Tibial nerve (tissue), 4 donors: ENCODE measurements at regions not wholly inside any gene's neighbourhood (a gene's known extent, or its start where the extent isn't known, plus 50 kb on each side); places are given as distances from the start of the nearest gene placed in this dataset.

Experiments
- CTCF ChIP-seq, 5 experiments: fragments of 200-600 bp in 3 of 5; fragments of 450-650 bp in 2 of 5; sonication (generic) in 3 of 5; IDR thresholded peaks; one replicate each; pipeline ENCODE4 v1.5.1; 2016 to 2019; ENCODE audit warnings: antibody characterized with exemption in 5 of 5, mild to moderate bottlenecking in 3 of 5, moderate library complexity in 2 of 5
- EP300 ChIP-seq, 2 donors: sonication (generic); formaldehyde crosslinking; IDR thresholded peaks; one replicate each; pipeline ENCODE4 v1.6.1; 2017; ENCODE audit warnings: antibody characterized with exemption in 2 of 2, mild to moderate bottlenecking in 1 of 2
- POLR2A ChIP-seq, 2 donors: fragments of 450-650 bp; IDR thresholded peaks; one replicate each; pipeline ENCODE4 v1.6.1; 2017; ENCODE audit warnings: antibody characterized with exemption in 2 of 2, mild to moderate bottlenecking in 2 of 2, moderate library complexity in 2 of 2

GRCh38 chr2:63740943-63741342 lies 100.8 kb upstream of the UGP2 start:
- no peak for TF ChIP-seq CTCF (IDR thresholded peaks at IDR 0.05)
- TF ChIP-seq EP300 (IDR thresholded peaks at IDR 0.05): no peak
- no peak for TF ChIP-seq POLR2A (IDR thresholded peaks at IDR 0.05)
